Activated CD4-positive, alpha-beta memory T cell treated with anti-CD3 and anti-CD28 coated beads, Interleukin-2, amount 10 ng/mL, durations not matched to agents 7 days and 5 days (primary cell): ENCODE measurements at regions not wholly inside any gene's neighbourhood (a gene's known extent, or its start where the extent isn't known, plus 50 kb on each side); places are given as distances from the start of the nearest gene placed in this dataset.

ENCODE experiments used
- CTCF ChIA-PET: fragments of 350-600 bp; sonication (Branson Sonifier 250); formaldehyde crosslinking; loops from one replicate; lab custom pipeline; 2021; ENCODE audit warnings: antibody characterized with exemption, inconsistent platforms; lab: Charles Lee
- POLR2A ChIA-PET: fragments of 350-600 bp; sonication (Branson Sonifier 250); formaldehyde crosslinking; loops from one replicate; lab custom pipeline; 2021; ENCODE audit warnings: antibody characterized with exemption; lab: Charles Lee
- DNase-seq: peaks from one replicate; pipeline ENCODE4 v3.0.0-alpha.2; 2020
- H3K27ac Mint-ChIP-seq: one replicate; pipeline ENCODE4 v1.8.0; 2021; ENCODE audit warnings: mild to moderate bottlenecking, mixed read lengths
- H3K27me3 Mint-ChIP-seq: one replicate; pipeline ENCODE4 v1.8.0; 2021; ENCODE audit warnings: mixed read lengths
- H3K36me3 Mint-ChIP-seq: one replicate; pipeline ENCODE4 v1.8.0; 2021; ENCODE audit warnings: low read depth, mixed read lengths
- H3K4me1 Mint-ChIP-seq: one replicate; pipeline ENCODE4 v1.8.0; 2021; ENCODE audit warnings: mixed read lengths
- H3K4me3 Mint-ChIP-seq: one replicate; pipeline ENCODE4 v1.8.0; 2021; ENCODE audit warnings: mild to moderate bottlenecking, mixed read lengths
- H3K9me3 Mint-ChIP-seq: one replicate; pipeline ENCODE4 v1.8.0; 2021; ENCODE audit warnings: mixed read lengths

GRCh38 chr11:70519117-70519516 is 120.8 kb downstream of the CTTN start:
- no peak for DNase-seq
- Mint-ChIP-seq H3K27ac (no peak overlapping the region), H3K4me1 (no peaks in the 10 kb centered on the region), H3K9me3 (no peaks in the 10 kb centered on the region), H3K36me3 (no peaks in the 10 kb centered on the region), H3K4me3 (no peak overlapping the region), H3K27me3 (peaks cover 16% of the 10 kb centered on the region)
- ChIA-PET POLR2A (no interaction called here), CTCF (no interaction called here)

- Mint-ChIP-seq H3K4me3 (no peak overlapping the region), H3K27me3 (peaks cover 10% of the 10 kb centered on the region), H3K36me3 (no peaks in the 10 kb centered on the region), H3K4me1 (no peaks in the 10 kb centered on the region), H3K27ac (no peak overlapping the region), H3K9me3 (no peaks in the 10 kb centered on the region)
- CTCF ChIA-PET = no interaction called here
- POLR2A ChIA-PET = no interaction called here
- DNase-seq = no peak
Measured at GRCh38 chr11:70521475-70522308, 123.4 kb downstream of the CTTN start.

GRCh38 chr11:70522309-70522592 is 123.9 kb downstream of the CTTN start:
- POLR2A ChIA-PET = no interaction called here
- Mint-ChIP-seq H3K4me3 (no peak overlapping the region), H3K36me3 (no peaks in the 10 kb centered on the region)

GRCh38 chr11:70522593-70523311 is 124.4 kb downstream of the CTTN start:
- POLR2A ChIA-PET = no interaction called here
- H3K27me3 Mint-ChIP-seq = peaks cover 10% of the 10 kb centered on the region
- CTCF ChIA-PET = no interaction called here

More at GRCh38 chr11:70522309-70522592, 123.9 kb downstream of the CTTN start:
- Mint-ChIP-seq H3K27me3 (peaks cover 10% of the 10 kb centered on the region), H3K9me3 (no peaks in the 10 kb centered on the region), H3K4me1 (no peaks in the 10 kb centered on the region), H3K27ac (no peak overlapping the region)
- CTCF ChIA-PET = no interaction called here
- no peak for DNase-seq

GRCh38 chr11:70523384-70524095 is 125.2 kb downstream of the CTTN start:
- POLR2A ChIA-PET = no interaction called here
- Mint-ChIP-seq H3K36me3 (no peaks in the 10 kb centered on the region), H3K4me3 (no peak overlapping the region), H3K9me3 (no peaks in the 10 kb centered on the region), H3K27ac (no peak overlapping the region), H3K27me3 (peaks cover 10% of the 10 kb centered on the region), H3K4me1 (no peaks in the 10 kb centered on the region)
- no peak for DNase-seq
- CTCF ChIA-PET = no interaction called here

More at GRCh38 chr11:70522593-70523311, 124.4 kb downstream of the CTTN start:
- Mint-ChIP-seq H3K27ac (no peak overlapping the region), H3K4me1 (no peaks in the 10 kb centered on the region), H3K9me3 (no peaks in the 10 kb centered on the region), H3K36me3 (no peaks in the 10 kb centered on the region), H3K4me3 (no peak overlapping the region)
- no peak for DNase-seq

GRCh38 chr11:70524096-70524922 is 126.0 kb downstream of the CTTN start:
- Mint-ChIP-seq H3K36me3 (no peaks in the 10 kb centered on the region), H3K27ac (no peak overlapping the region), H3K4me1 (no peaks in the 10 kb centered on the region), H3K4me3 (no peak overlapping the region), H3K27me3 (peaks cover 10% of the 10 kb centered on the region), H3K9me3 (peaks cover under 1% of the 10 kb centered on the region)
- CTCF ChIA-PET = no interaction called here
- DNase-seq = no peak
- POLR2A ChIA-PET = no interaction called here

- ChIA-PET CTCF (no interaction called here), POLR2A (no interaction called here)
- Mint-ChIP-seq H3K4me3 (no peak overlapping the region), H3K4me1 (no peaks in the 10 kb centered on the region), H3K27me3 (peaks cover 10% of the 10 kb centered on the region), H3K9me3 (peaks cover 6% of the 10 kb centered on the region), H3K36me3 (no peaks in the 10 kb centered on the region), H3K27ac (no peak overlapping the region)
- DNase-seq = no peak
Measured at GRCh38 chr11:70525006-70525405, 126.7 kb downstream of the CTTN start.

- CTCF ChIA-PET = no interaction called here
- H3K27me3 Mint-ChIP-seq = peaks cover 10% of the 10 kb centered on the region
- DNase-seq = no peak
Measured at GRCh38 chr11:70525466-70525865, 127.1 kb downstream of the CTTN start.

GRCh38 chr11:70526116-70527045 is 128.1 kb downstream of the CTTN start:
- peaks cover 3% of the 10 kb centered on the region for H3K27me3 Mint-ChIP-seq
- no peaks in the 10 kb centered on the region for H3K36me3 Mint-ChIP-seq
- no peaks in the 10 kb centered on the region for H3K4me1 Mint-ChIP-seq
- peaks cover 6% of the 10 kb centered on the region for H3K9me3 Mint-ChIP-seq
- no peak overlapping the region for H3K4me3 Mint-ChIP-seq
- POLR2A ChIA-PET = no interaction called here
- CTCF ChIA-PET = no interaction called here
- DNase-seq = no peak
- H3K27ac Mint-ChIP-seq = no peak overlapping the region

More at GRCh38 chr11:70525466-70525865, 127.1 kb downstream of the CTTN start:
- Mint-ChIP-seq H3K36me3 (no peaks in the 10 kb centered on the region), H3K9me3 (peaks cover 6% of the 10 kb centered on the region), H3K4me3 (no peak overlapping the region), H3K27ac (no peak overlapping the region), H3K4me1 (no peaks in the 10 kb centered on the region)
- POLR2A ChIA-PET = no interaction called here

GRCh38 chr11:70527046-70527395 is 128.7 kb downstream of the CTTN start:
- Mint-ChIP-seq H3K4me3 (no peak overlapping the region), H3K27ac (no peak overlapping the region), H3K27me3 (peaks cover 3% of the 10 kb centered on the region), H3K4me1 (no peaks in the 10 kb centered on the region), H3K36me3 (no peaks in the 10 kb centered on the region), H3K9me3 (peaks cover 6% of the 10 kb centered on the region)
- no peak for DNase-seq
- ChIA-PET CTCF (interaction anchor here (0.8 kb wide), 1 partner anchor 236 kb away, joined by 3 read pairs; no protein-coding TSS in a partner anchor), POLR2A (no interaction called here)

- ChIA-PET CTCF (interaction anchor here (0.8 kb wide), 1 partner anchor 236 kb away, joined by 3 read pairs; no protein-coding TSS in a partner anchor), POLR2A (no interaction called here)
- H3K4me1 Mint-ChIP-seq = no peaks in the 10 kb centered on the region
Measured at GRCh38 chr11:70527429-70528045, 129.2 kb downstream of the CTTN start.

More at GRCh38 chr11:70527429-70528045, 129.2 kb downstream of the CTTN start:
- no peak for DNase-seq
- Mint-ChIP-seq H3K9me3 (peaks cover 6% of the 10 kb centered on the region), H3K27ac (no peak overlapping the region), H3K4me3 (no peak overlapping the region), H3K27me3 (peaks cover under 1% of the 10 kb centered on the region), H3K36me3 (no peaks in the 10 kb centered on the region)
